ENCODE measurements at regions not wholly inside any gene's neighbourhood (a gene's known extent, or its start where the extent isn't known, plus 50 kb on each side); places are given as distances from the start of the nearest gene placed in this dataset.

GRCh38 chr21:35871906-35872305 is 188.4 kb downstream of the SETD4 start:
- FAIRE-seq (no peak), ATAC-seq (no peak), DNase-seq (ENCODE audit: low read depth in 1 of 2, low spot score in 1 of 2) (no peak)
- no peak overlapping the region for H3K4me2 ChIP-seq
- no peaks in the 10 kb centered on the region for H3K4me1 ChIP-seq
- ChIA-PET CTCF (no interaction called here), POLR2A (no interaction called here)
- 13% methylated on average over 2 of the region's 2 CpGs for WGBS (ENCODE audit: missing lambda C conversion rate)
- H3K27ac ChIP-seq: no peak overlapping the region
- TF ChIP-seq ESRRA (IDR thresholded peaks at IDR 0.05; ENCODE audit: borderline replicate concordance, low read length) (no peak), KDM1A (IDR thresholded peaks at IDR 0.05; ENCODE audit: low read depth) (no peak), PHF8 (IDR thresholded peaks at IDR 0.05; ENCODE audit: borderline replicate concordance, low read depth) (no peak), RAD21 (conservative IDR thresholded peaks at IDR 0.05 in 1 of 2, IDR thresholded peaks at IDR 0.05 in 1 of 2) (no peak), NFE2L2 (conservative IDR thresholded peaks at IDR 0.05; ENCODE audit: low read length) (no peak)
- no peak overlapping the region for H3K4me3 ChIP-seq
- no peaks in the 10 kb centered on the region for H3K9me3 ChIP-seq

- Histone ChIP-seq H3K4me1 (no peaks in the 10 kb centered on the region), H3K4me2 (no peak overlapping the region), H3K9me3 (no peaks in the 10 kb centered on the region), H3K27ac (no peak overlapping the region), H3K4me3 (no peak overlapping the region)
- ChIA-PET POLR2A (no interaction called here), CTCF (no interaction called here)
- ATAC-seq (no peak), FAIRE-seq (no peak), DNase-seq (ENCODE audit: low read depth in 1 of 2, low spot score in 1 of 2) (no peak)
- no peak for TF ChIP-seq ESRRA (IDR thresholded peaks at IDR 0.05; ENCODE audit: borderline replicate concordance, low read length)
- TF ChIP-seq FOSL2 (IDR thresholded peaks at IDR 0.05): no peak
- TF ChIP-seq FOSL2 (CRISPR knock-in tag; IDR thresholded peaks at IDR 0.05): no peak
- TF ChIP-seq BCL3 (IDR thresholded peaks at IDR 0.05): no peak
- TF ChIP-seq HOXB5 (CRISPR knock-in tag; IDR thresholded peaks at IDR 0.05): no peak
- TF ChIP-seq CBX2 (IDR thresholded peaks at IDR 0.05; ENCODE audit: borderline replicate concordance, low read depth): no peak
- no peak for TF ChIP-seq HDAC2 (IDR thresholded peaks at IDR 0.05)
- TF ChIP-seq RFX5 (IDR thresholded peaks at IDR 0.05): no peak
- no peak for TF ChIP-seq ZC3H11A (IDR thresholded peaks at IDR 0.05)
- no peak for TF ChIP-seq FOSB (CRISPR knock-in tag; IDR thresholded peaks at IDR 0.05)
- TF ChIP-seq CBX8 (IDR thresholded peaks at IDR 0.05): no peak
- no peak for TF ChIP-seq USF2 (IDR thresholded peaks at IDR 0.05)
- no peak for TF ChIP-seq HES2 (IDR thresholded peaks at IDR 0.05)
- no peak for TF ChIP-seq CTCF (IDR thresholded peaks at IDR 0.05)
- TF ChIP-seq GATA3 (IDR thresholded peaks at IDR 0.05; ENCODE audit: borderline replicate concordance): no peak
- no peak for TF ChIP-seq MAX (IDR thresholded peaks at IDR 0.05)
Measured at GRCh38 chr21:35868869-35869223, 191.5 kb downstream of the SETD4 start.

GRCh38 chr21:35868005-35868868 is 192.1 kb downstream of the SETD4 start:
- Histone ChIP-seq H3K4me2 (no peak overlapping the region), H3K4me1 (no peaks in the 10 kb centered on the region), H3K9me3 (no peaks in the 10 kb centered on the region), H3K4me3 (no peak overlapping the region), H3K27ac (no peak overlapping the region)
- CTCF ChIA-PET: no interaction called here
- POLR2A ChIA-PET: no interaction called here
- ATAC-seq (no peak), DNase-seq (ENCODE audit: low read depth in 1 of 2, low spot score in 1 of 2) (no peak), FAIRE-seq (no peak)
- 18% methylated on average over 10 of the region's 10 CpGs for WGBS (ENCODE audit: missing lambda C conversion rate)
- TF ChIP-seq MAZ (IDR thresholded peaks at IDR 0.05; ENCODE audit: borderline replicate concordance, low read depth, low read length) (no peak), GATA3 (IDR thresholded peaks at IDR 0.05; ENCODE audit: borderline replicate concordance) (no peak), POLR2A (IDR thresholded peaks at IDR 0.05; ENCODE audit: low read length) (no peak), RFX5 (IDR thresholded peaks at IDR 0.05) (no peak), EP300 (IDR thresholded peaks at IDR 0.05) (no peak), PHF8 (IDR thresholded peaks at IDR 0.05; ENCODE audit: borderline replicate concordance, low read depth) (no peak), ESRRA (IDR thresholded peaks at IDR 0.05; ENCODE audit: borderline replicate concordance, low read length) (no peak), HDAC2 (IDR thresholded peaks at IDR 0.05) (no peak), ATOH8 (CRISPR knock-in tag; IDR thresholded peaks at IDR 0.05; ENCODE audit: low read depth) (no peak), HEYL (CRISPR knock-in tag; IDR thresholded peaks at IDR 0.05) (no peak), NFE2L2 (conservative IDR thresholded peaks at IDR 0.05; ENCODE audit: low read length) (no peak), USF2 (IDR thresholded peaks at IDR 0.05) (no peak), HES2 (IDR thresholded peaks at IDR 0.05) (no peak), ELK1 (IDR thresholded peaks at IDR 0.05; ENCODE audit: low read depth, low read length) (no peak)

Data from A549 (cell line).